ENCODE measurements at regions not wholly inside any gene's neighbourhood (a gene's known extent, or its start where the extent isn't known, plus 50 kb on each side); places are given as distances from the start of the nearest gene placed in this dataset.
A peak's percentile ranks its signal among the peaks of the same experiment; 100 is the strongest.

DNA sequence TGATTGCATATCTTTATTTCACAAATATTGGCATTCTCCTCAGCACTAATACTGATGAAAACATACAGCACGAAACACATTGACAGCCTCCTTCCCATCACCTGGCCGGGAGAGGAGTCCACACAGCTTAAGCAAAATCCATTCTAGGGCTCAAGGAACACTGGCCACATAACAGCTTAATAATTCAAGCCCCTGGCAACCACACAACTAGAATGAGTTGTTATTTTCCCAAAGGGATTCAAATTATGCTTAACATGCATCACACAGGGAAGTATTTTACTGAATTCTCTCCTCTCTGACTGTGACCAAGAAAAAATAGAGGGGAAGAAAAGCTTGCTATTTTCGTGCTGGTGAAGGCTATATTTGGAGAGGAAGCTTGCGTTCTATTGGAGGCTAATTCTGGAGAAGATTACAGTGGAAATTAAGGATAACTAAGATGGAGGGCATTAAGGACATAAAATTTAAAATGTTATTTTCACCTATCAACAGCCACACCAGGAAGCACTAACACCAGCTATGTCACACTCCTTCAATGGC is 198.5 kb downstream of the ADGRG6 start:
- peak; percentile 23 for DNase-seq (ENCODE audit: low read depth)

GRCh38 chr6:142501795-142502194 is 200.0 kb downstream of the ADGRG6 start:
- no peak for DNase-seq (ENCODE audit: low read depth)

DNA sequence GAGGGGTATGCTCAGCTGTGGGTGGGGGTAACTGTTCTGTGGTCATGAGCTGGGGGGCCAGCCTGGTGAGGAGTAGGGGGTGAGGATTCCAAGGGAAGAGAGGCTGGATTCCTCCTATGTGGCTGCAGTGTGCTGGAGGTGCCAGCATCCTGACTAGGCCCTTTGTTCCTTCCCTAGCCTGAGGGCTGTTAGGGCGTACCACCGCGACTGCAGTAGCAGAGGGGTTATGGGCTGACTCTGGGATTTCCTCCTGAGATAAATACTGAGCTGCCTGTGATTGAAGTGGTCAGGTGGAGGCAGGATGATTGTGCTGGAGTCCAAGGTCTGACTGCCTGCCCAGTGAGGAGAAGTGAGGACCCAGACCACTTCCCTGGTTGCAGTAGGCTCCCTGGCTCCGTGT is 205.3 kb downstream of the ADGRG6 start:
- DNase-seq (ENCODE audit: low read depth) = no peak

- DNase-seq (ENCODE audit: low read depth) = no peak
These were observed 208.4 kb downstream of the ADGRG6 start for GRCh38 chr6:142510211-142510610.

DNA sequence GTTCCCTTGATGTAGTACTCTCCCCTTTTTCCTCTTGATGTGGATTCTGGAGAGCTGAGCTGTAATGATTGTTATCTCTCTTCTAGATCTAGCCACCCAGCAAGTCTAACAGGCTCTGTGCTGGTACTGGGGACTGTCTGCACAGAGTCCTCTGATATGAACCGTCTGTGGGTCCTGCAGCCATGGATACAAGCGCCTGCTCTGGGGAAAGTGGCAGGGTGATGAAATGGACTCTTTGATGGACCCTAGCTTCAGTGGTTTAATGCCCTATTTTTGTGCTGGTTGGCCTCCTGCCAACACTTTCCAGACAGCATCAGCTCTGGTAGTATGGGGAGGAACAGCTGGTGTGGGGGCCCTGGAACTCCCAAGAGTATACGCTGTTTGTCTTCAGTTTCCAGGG is 216.3 kb downstream of the ADGRG6 start:
- DNase-seq (ENCODE audit: low read depth) = no peak

DNA sequence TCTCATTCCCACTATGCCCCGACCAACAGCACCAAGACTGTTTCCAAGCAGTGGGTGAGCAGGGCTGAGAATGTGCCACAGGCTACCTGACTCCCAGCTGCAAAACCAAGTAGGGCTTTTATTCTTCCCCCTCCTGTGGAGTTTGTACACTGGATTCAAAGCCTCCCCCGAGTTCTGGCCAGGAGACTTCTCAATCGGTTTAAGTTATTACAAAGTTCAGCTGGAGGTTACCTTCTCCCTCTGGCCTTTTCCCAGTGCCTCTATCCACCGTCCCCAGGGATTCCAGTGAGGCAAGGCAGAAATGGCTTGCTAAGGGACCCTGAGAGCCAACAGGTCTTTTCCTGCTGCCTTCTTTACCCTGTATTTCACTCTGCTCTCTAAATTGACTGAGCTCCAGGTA is 217.0 kb downstream of the ADGRG6 start:
- no peak for DNase-seq (ENCODE audit: low read depth)

- no peak for DNase-seq (ENCODE audit: low read depth)
These were observed 220.0 kb downstream of the ADGRG6 start for GRCh38 chr6:142521791-142522190.

DNA sequence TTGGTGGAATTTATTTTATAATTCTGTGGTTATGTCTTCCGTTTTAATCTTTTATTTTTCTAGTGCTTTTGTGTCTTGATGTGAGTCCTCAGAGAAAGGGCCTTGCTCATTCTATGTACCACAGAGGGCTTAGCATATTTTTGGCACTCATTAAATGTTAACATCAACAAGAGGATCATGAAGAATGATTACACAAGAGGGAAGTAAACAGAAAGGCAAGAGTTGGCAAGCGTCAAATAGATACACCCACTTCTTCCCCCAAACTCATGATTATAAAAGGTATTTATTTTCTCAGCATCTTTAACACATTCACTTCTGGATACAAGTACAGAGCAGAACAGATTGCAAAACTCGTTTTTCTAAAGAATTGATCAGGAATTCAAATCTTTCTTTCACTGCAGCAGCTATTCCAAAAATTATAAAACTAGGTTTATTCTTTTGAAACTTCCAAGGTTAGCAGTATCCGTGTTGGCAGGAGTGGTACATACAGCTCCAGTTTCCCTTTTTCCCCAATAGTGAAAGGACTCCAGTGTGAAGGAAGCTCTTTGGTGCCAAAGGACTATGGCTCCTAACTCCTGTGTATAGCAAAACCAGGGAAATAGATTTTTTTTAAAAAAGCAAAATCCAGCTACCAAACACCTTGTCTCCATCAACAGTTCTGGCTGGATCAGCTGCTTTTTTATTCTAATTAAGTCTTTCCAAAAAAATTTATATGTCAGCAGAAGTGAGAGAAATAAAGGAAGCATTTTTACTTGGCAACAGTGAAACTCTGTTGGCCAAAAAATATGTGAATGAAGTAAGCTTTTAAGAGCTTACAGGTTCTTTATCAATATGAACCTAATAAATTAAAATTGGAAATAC is 221.9 kb downstream of the ADGRG6 start:
- DNase-seq (ENCODE audit: low read depth) = peak; percentile 32

- DNase-seq (ENCODE audit: low read depth) = no peak
These were observed 228.8 kb downstream of the ADGRG6 start for GRCh38 chr6:142530566-142530965.

- DNase-seq (ENCODE audit: low read depth) = no peak
These were observed 229.9 kb downstream of the ADGRG6 start for GRCh38 chr6:142531727-142532126.

DNA sequence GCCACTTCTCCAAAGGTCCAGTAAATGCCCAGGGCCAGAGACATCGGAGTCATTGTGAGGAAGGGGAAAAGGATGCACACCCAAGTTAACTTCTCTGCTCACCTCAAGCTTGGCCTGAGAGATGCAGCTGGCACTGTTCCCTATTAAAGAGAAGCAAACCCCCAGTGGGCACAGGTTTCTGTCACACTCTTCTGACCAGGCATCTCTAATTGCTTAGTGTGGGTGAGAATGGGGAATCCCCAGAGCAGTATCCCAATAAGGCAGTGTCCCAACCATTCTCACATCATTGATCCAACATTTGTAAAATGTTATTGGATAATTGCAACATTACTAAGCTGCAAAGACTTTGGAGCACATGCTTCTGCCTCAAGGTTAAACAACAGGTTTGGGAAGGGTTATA is 232.3 kb downstream of the ADGRG6 start:
- DNase-seq (ENCODE audit: low read depth) = no peak

DNA sequence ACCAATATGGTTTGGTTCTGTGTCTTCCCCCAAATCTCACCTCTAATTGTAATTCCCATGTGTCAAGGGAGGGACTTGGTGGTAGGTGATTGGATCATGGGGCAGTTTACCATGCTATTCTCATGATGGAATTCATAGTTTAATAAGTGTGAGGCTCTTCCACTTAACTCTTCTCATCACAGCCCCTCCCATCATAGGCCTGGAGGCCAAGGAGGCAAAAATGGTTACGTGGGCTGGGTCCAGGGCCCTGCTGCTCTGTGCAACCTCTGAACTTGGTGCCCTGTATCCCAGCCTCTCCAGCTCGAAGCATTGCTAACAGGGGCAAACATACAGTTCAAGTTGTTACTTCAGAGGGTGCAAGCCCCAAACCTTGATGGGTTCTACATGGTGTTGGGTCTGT is 232.7 kb downstream of the ADGRG6 start:
- no peak for DNase-seq (ENCODE audit: low read depth)

- no peak for DNase-seq (ENCODE audit: low read depth)
These were observed 236.0 kb downstream of the ADGRG6 start for GRCh38 chr6:142537612-142538478.

DNA sequence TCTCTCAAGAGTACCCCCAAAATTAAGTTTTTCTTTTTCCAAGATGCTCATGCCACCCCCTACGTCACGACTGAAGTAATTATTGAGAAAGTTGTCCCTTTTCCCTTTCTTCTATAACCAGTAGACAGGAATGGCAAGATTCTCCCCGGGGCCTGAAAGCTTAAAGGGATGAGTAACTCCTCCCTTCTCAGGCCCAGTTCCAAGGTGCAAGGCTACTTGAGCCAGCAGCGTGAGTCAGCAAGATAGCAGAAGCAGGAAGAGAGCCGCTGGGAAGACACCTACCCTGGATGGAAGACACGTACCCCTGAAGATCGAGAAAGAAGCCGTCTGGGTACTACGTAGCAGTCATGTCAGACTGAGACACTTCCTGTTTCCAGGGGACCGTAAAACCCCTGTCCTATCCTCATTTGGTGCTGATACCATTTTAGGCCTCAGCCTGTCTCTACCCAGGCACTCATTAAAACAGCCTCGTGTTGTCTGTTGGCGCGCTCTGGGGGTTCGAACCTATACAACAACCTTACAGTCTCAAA is 241.0 kb downstream of the ADGRG6 start:
- peak; percentile 53 for DNase-seq (ENCODE audit: low read depth)

- DNase-seq (ENCODE audit: low read depth) = peak; percentile 38
These were observed 241.8 kb downstream of the ADGRG6 start for GRCh38 chr6:142543606-142544005.

- DNase-seq (ENCODE audit: low read depth) = no peak
These were observed 242.5 kb downstream of the ADGRG6 start for GRCh38 chr6:142544199-142544838.

GRCh38 chr6:142545147-142545546 is 243.3 kb downstream of the ADGRG6 start:
- no peak for DNase-seq (ENCODE audit: low read depth)

GRCh38 chr6:142548566-142548965 is 246.8 kb downstream of the ADGRG6 start:
- DNase-seq (ENCODE audit: low read depth) = no peak

DNA sequence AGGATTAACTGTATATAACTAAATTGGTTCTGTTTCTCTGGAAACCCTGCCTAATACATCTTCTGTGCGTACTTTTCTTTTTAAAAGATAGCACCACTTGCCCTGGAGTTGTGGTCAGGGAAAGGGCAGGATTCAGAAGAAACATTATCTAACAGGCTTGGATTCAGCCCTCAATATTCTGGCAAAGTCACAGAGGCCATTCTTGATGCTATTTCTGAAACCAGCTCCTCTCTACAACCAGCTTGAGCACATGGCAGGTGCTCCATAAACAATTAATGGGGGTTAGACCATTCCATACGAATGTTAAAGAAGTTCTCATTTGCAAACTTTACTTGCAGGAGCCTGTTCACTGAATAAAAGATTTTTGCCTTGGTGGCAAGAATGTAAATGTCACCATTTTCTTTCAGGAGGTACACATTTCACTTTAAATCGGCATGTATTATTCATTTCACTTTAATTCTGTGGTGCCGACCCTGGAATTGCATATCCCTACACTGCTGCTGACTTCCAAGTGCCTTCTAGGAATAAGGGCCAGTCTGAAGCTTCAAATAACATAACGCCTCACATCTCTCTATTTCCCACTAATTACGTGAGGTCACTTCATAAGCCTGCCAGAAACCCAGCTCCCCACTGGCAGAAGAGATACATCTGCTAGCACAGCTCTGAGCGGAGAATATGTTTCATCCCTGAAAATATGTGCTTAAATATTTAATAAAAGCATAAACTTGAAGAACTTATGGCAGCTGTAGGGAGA is 248.7 kb downstream of the ADGRG6 start:
- no peak for DNase-seq (ENCODE audit: low read depth)

- no peak for DNase-seq (ENCODE audit: low read depth)
These were observed 249.5 kb downstream of the ADGRG6 start for GRCh38 chr6:142551274-142551811.

- no peak for DNase-seq (ENCODE audit: low read depth)
These were observed 257.0 kb downstream of the ADGRG6 start for GRCh38 chr6:142558786-142559185.

Measured in fibroblast of the conjunctiva (primary cell).